Activated CD4-positive, alpha-beta T cell treated with anti-CD3 and anti-CD28 coated beads, Interleukin-2, amount 10 ng/mL, durations not matched to agents 7 days and 5 days (primary cell): ENCODE measurements at regions not wholly inside any gene's neighbourhood (a gene's known extent, or its start where the extent isn't known, plus 50 kb on each side); places are given as distances from the start of the nearest gene placed in this dataset.
"Not testable (repeated sequence)": the region's sequence is repeated elsewhere in the genome, so short reads cannot be mapped to it uniquely, and the experiment has no call there.

Experiments
- CTCF ChIA-PET: fragments of 350-600 bp; sonication (Branson Sonifier 250); formaldehyde crosslinking; loops from one replicate; lab custom pipeline; 2021; ENCODE audit warnings: antibody characterized with exemption; lab: Charles Lee
- POLR2A ChIA-PET: fragments of 350-600 bp; sonication (Branson Sonifier 250); formaldehyde crosslinking; loops from one replicate; lab custom pipeline; 2021; ENCODE audit warnings: antibody characterized with exemption; lab: Charles Lee
- DNase-seq: peaks from one replicate; pipeline ENCODE4 v3.0.0-alpha.2; 2020
- H3K27ac Mint-ChIP-seq: one replicate; pipeline ENCODE4 v1.8.0; 2021; ENCODE audit warnings: mild to moderate bottlenecking, moderate library complexity, mixed read lengths
- H3K27me3 Mint-ChIP-seq: one replicate; pipeline ENCODE4 v1.8.0; 2021; ENCODE audit warnings: mixed read lengths
- H3K36me3 Mint-ChIP-seq: one replicate; pipeline ENCODE4 v1.8.0; 2021; ENCODE audit warnings: low read depth, mixed read lengths
- H3K4me1 Mint-ChIP-seq: one replicate; pipeline ENCODE4 v1.8.0; 2021; ENCODE audit warnings: mixed read lengths
- H3K4me3 Mint-ChIP-seq: one replicate; pipeline ENCODE4 v1.8.0; 2021; ENCODE audit warnings: mild to moderate bottlenecking, moderate library complexity, mixed read lengths
- H3K9me3 Mint-ChIP-seq: one replicate; pipeline ENCODE4 v1.8.0; 2021; ENCODE audit warnings: mixed read lengths

DNA sequence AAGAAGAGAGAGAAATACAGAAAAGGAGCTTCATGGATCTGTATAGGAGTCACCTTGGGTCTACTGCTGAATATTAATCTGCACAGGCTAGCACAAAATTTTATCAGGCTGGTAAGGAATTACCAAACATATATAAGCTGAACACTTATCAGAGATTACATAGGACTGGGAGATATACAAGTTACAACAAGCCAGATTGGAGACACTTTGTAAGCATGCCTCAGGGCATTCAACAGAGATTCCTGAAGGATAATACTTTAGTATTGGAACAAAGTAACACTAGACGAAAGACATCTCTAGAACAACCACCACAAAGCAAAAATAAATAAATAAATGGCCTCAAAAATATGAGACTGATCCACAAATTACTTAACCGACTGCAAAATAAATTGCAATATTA is 197.8 kb downstream of the ANXA1 start:
- H3K4me1 Mint-ChIP-seq: no peaks in the 10 kb centered on the region
- ChIA-PET CTCF (no interaction called here), POLR2A (no interaction called here)

DNA sequence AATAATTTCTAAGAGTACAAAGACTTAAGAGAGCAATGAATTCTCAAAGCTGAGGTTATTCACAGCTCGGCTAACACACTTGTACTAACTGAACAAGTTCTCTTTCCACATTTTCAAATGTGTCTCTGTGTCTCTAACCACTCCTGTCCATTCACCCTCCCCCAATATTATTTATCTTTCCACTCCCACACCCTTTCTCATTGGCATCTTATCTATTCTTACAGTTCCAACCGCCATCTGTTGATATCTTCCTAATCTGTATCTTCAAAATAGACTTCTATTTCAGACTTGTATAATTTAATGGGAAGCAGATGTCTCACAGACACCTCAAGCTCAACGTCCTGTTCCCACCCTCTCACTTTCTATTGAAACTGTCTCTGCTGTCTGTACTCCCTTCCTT is 205.9 kb downstream of the ANXA1 start:
- ChIA-PET POLR2A (no interaction called here), CTCF (no interaction called here)
- Mint-ChIP-seq H3K27ac (no peak overlapping the region), H3K4me3 (no peak overlapping the region), H3K27me3 (no peaks in the 10 kb centered on the region), H3K36me3 (no peaks in the 10 kb centered on the region), H3K4me1 (no peaks in the 10 kb centered on the region), H3K9me3 (no peaks in the 10 kb centered on the region)
- no peak for DNase-seq

More for the DNA sequence above, 197.8 kb downstream of the ANXA1 start:
- Mint-ChIP-seq H3K4me3 (no peak overlapping the region), H3K27me3 (no peaks in the 10 kb centered on the region), H3K27ac (no peak overlapping the region), H3K36me3 (no peaks in the 10 kb centered on the region), H3K9me3 (no peaks in the 10 kb centered on the region)
- DNase-seq: no peak

DNA sequence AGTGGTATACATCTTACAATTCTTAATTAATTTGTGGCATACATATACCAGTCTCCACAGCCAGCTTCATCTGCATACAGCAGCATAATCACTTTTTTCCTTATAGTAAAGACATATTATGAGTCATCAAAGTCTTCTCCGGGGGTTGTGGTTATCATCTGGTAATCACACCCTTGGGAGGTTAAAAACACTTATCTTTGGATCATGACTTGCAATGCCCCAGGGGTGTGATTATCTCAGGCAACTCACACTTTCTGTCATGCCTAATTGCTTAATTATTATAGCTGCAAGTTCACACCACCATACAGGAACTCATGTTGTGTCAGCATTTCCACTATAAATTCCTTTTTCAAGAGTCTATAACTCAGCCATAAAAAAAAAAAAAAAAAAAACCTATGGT is 218.4 kb downstream of the ANXA1 start:
- CTCF ChIA-PET: no interaction called here

DNA sequence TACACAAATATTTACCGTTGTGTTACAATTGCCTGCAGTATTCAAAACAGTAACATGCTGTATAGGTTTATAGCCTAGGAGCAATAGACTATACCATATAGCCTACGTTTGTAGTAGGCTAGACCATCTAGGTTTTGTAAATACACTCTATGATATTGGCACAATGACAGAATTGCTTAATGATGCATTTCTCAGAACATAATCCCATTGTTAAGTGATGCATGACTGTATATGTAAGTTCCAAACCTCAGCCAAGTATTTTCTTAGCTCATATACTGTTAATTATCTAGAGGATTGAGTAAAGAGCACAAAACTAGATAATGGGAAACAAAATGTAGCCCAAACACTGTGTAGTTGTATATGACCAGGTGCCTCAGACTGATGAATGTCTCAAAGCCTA is 220.1 kb downstream of the ANXA1 start:
- no peaks in the 10 kb centered on the region for H3K9me3 Mint-ChIP-seq
- no peak for DNase-seq
- H3K27me3 Mint-ChIP-seq: no peaks in the 10 kb centered on the region
- CTCF ChIA-PET: no interaction called here
- no peak overlapping the region for H3K27ac Mint-ChIP-seq
- POLR2A ChIA-PET: no interaction called here
- no peaks in the 10 kb centered on the region for H3K36me3 Mint-ChIP-seq
- no peak overlapping the region for H3K4me3 Mint-ChIP-seq
- H3K4me1 Mint-ChIP-seq: no peaks in the 10 kb centered on the region

More for the DNA sequence above, 218.4 kb downstream of the ANXA1 start:
- Mint-ChIP-seq H3K9me3 (no peaks in the 10 kb centered on the region), H3K36me3 (no peaks in the 10 kb centered on the region), H3K4me1 (no peaks in the 10 kb centered on the region), H3K27me3 (no peaks in the 10 kb centered on the region), H3K4me3 (no peak overlapping the region), H3K27ac (no peak overlapping the region)
- POLR2A ChIA-PET: no interaction called here
- DNase-seq: no peak

DNA sequence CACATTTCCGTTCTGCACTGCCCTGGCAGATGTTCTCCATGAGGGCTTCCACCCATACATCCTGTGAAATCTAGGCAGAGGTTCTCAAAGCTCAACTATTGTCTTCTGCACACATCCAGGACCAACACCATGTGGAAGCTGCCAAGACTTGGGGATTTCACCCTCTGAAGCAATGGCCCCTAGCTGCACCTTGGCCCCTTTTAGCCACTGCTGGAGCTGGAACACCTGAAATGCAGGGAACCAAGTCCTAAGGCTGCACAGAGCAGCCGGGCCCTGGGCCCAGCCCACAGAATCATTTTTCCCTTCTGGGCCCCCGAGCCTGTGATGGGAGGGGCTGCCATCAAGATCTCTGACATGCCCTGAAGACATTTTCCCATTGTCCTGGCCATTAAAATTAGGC is 228.7 kb downstream of the ANXA1 start:
- DNase-seq: no peak
- no peaks in the 10 kb centered on the region for H3K36me3 Mint-ChIP-seq
- no peaks in the 10 kb centered on the region for H3K27me3 Mint-ChIP-seq
- CTCF ChIA-PET: no interaction called here
- no peak overlapping the region for H3K27ac Mint-ChIP-seq
- no peaks in the 10 kb centered on the region for H3K9me3 Mint-ChIP-seq
- POLR2A ChIA-PET: no interaction called here
- H3K4me1 Mint-ChIP-seq: no peaks in the 10 kb centered on the region
- H3K4me3 Mint-ChIP-seq: no peak overlapping the region

DNA sequence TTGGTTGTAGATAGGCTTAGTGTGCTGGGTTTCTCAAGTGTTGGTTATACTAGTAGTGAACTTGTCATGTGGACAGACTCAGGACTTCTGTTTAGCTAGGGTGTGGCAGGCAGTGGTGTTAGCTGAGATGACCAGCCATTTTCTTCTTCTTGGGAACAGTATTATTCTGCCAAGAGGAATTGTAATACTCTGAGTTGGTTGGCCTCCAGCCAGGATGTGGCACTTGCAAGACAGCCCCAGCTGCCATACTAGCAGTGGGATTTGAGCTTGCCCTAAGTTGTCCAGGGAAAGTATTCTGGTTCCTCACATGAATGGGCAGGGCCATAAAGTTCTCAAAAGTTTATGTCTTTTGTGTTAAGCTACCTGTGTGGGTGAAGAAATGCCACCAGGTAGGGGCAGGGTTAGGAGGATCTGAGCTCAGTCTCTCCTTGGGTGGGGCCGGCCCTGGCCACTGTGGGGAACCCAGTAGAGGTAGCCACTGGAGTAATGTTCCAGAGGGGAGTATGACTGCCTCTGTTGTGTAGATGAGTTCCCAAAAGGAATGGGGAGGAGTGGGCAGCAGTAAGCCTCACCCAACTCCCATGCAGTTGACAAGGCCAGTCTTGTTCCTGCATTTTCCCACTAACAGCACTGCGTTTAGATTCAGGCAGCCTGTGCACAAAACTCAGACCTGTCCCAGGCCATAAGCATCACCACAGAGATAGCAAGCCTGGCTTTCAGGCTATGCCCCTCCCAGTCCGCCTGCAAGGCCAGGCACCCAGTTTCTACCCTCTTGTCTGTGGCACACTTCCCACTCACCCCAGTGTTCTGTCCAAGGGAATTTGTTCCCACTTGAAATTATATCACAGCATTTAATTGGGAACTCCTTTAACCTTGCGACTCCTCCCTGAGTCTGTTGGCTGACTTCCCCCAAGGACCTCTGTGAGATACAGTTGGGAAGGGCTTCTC is 250.7 kb downstream of the ANXA1 start:
- Mint-ChIP-seq H3K27me3 (no peaks in the 10 kb centered on the region), H3K4me1 (no peaks in the 10 kb centered on the region), H3K9me3 (no peaks in the 10 kb centered on the region), H3K4me3 (no peak overlapping the region), H3K36me3 (no peaks in the 10 kb centered on the region), H3K27ac (no peak overlapping the region)
- DNase-seq: no peak
- ChIA-PET CTCF (interaction anchor here (1.1 kb wide), 1 partner anchor 12 kb away, joined by 3 read pairs; no protein-coding TSS in a partner anchor), POLR2A (no interaction called here)

DNA sequence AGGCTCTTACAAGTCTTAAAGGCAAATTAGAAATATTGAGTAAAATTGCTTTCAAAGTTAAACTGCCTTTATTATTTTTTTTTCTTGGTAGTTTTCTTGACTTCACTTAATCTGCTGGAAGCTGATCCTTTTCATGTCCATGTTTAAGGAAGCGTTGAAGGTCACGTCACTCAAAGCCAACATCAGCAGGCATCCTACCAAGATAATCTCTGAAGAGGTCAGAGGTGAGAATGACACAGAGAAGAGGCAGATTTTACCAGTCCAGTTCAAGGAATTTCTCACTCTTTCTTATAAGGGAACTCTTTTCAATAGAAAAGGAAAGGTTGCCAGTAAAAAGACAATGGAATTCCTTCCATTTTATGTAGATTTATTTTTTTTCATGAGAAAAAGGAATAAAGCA is 259.8 kb downstream of the ANXA1 start:
- CTCF ChIA-PET: no interaction called here
- no peak overlapping the region for H3K27ac Mint-ChIP-seq

DNA sequence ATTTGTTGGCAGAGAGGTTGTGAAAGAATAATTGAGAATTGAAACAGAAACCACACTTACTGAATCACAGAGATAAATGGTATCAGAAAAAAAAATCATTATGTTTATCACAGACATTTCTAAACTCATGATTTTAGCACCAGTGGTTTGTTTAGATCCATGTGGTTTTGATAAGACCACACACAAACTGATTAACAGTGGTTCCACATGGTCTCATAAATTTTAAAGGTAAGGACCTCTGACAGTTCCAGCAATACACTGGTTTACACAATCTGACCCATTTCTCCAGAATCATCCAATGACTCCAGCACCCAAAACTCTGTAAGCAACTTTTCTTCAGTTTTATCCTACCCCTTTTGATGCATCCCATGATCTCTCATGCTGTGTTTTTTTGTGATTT is 261.2 kb downstream of the ANXA1 start:
- DNase-seq: no peak
- H3K4me1 Mint-ChIP-seq: no peaks in the 10 kb centered on the region
- ChIA-PET CTCF (no interaction called here), POLR2A (no interaction called here)
- H3K4me3 Mint-ChIP-seq: no peak overlapping the region
- no peak overlapping the region for H3K27ac Mint-ChIP-seq
- no peaks in the 10 kb centered on the region for H3K36me3 Mint-ChIP-seq
- H3K9me3 Mint-ChIP-seq: no peaks in the 10 kb centered on the region
- H3K27me3 Mint-ChIP-seq: no peaks in the 10 kb centered on the region

More for the DNA sequence above, 259.8 kb downstream of the ANXA1 start:
- Mint-ChIP-seq H3K9me3 (no peaks in the 10 kb centered on the region), H3K4me3 (no peak overlapping the region), H3K36me3 (no peaks in the 10 kb centered on the region), H3K27me3 (no peaks in the 10 kb centered on the region), H3K4me1 (no peaks in the 10 kb centered on the region)
- no peak for DNase-seq
- POLR2A ChIA-PET: no interaction called here

DNA sequence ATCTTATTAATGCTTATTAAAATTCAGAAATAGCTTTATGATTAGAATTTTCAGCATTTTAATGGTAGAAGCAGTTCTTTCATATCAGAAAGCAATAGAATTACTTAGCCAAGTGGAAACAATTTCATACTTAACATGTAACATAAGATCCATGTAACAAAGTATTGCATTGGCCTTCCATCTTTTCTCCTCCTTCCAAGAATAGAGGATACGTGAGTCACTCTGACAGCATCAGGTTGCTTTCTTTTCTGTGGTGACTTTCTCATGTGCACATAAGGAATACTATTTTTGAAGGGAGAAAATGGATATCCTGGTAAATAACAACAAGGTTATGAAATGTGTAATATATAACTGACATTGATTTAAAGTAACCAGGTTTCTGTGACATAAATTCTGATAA is 272.2 kb downstream of the ANXA1 start:
- Mint-ChIP-seq H3K27ac (no peak overlapping the region), H3K36me3 (no peaks in the 10 kb centered on the region), H3K4me1 (no peaks in the 10 kb centered on the region), H3K27me3 (no peaks in the 10 kb centered on the region), H3K9me3 (no peaks in the 10 kb centered on the region), H3K4me3 (no peak overlapping the region)
- no peak for DNase-seq
- POLR2A ChIA-PET: interaction anchor here (0.7 kb wide), 1 partner anchor 1236 kb away, joined by 5 read pairs; no protein-coding TSS in a partner anchor
- CTCF ChIA-PET: no interaction called here

DNA sequence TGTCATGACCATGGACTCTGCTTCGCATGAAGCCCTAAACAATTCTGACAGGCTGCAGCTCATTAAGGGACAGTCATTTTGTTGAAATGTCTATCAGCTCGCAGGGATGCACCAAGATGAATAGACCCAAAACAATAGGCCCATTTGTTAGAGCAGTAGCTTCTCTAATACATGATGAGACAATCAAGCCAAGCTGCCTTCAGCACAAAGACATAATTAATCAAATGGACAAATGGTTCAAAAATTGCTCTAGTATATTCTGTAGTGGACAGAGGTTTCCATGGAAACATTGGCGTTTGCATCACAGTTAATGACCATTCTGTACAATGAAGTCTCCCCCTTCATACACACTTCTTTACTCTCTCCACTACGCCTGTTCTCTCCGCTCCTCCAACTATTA is 274.6 kb downstream of the ANXA1 start:
- POLR2A ChIA-PET: no interaction called here
- no peak for DNase-seq

DNA sequence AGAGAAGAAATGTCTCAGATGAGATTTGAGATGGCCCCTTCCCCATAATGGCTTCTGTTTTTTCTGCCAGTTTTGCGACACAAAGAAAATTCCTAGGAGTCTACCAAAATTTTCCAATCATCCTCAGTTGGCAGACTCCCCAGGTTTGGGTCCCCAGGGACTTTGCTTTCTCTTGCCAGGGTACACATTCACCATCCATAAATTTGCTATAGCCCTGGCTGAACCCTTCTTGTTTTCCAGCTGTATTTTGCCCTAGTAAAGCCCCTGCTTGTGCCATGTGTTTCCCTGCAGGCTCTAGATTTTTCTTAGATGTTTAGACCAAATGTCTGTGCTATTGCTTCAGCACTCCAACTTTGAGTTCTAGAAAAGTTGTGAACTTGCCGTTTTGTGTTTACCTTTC is 283.2 kb downstream of the ANXA1 start:
- ChIA-PET CTCF (no interaction called here), POLR2A (no interaction called here)
- Mint-ChIP-seq H3K4me1 (no peaks in the 10 kb centered on the region), H3K4me3 (no peak overlapping the region), H3K9me3 (no peaks in the 10 kb centered on the region), H3K27me3 (no peaks in the 10 kb centered on the region), H3K36me3 (no peaks in the 10 kb centered on the region), H3K27ac (no peak overlapping the region)
- no peak for DNase-seq

More for the DNA sequence above, 274.6 kb downstream of the ANXA1 start:
- Mint-ChIP-seq H3K27ac (no peak overlapping the region), H3K27me3 (no peaks in the 10 kb centered on the region), H3K9me3 (no peaks in the 10 kb centered on the region), H3K4me3 (no peak overlapping the region), H3K4me1 (no peaks in the 10 kb centered on the region), H3K36me3 (no peaks in the 10 kb centered on the region)
- CTCF ChIA-PET: no interaction called here

DNA sequence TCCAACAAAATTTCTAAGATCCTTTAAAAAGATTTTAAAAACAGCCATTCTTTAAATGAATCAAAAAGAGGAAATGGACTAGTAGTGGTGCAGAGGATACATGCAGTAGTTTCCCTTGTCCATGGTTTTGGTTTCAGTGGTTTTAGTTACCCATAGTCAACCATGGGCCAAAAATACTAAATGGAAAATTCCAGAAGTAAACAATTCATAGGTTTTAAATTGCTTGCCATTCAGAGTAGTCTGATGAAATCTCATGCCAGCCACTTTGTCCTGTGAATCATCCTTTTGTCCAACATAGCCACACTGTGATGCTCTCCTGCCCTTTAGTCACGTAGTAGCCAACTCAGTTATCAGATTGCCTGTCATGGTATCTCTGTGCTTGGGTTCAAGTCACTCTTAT is 286.1 kb downstream of the ANXA1 start:
- Mint-ChIP-seq H3K4me1 (no peaks in the 10 kb centered on the region), H3K27ac (no peak overlapping the region), H3K9me3 (no peaks in the 10 kb centered on the region), H3K4me3 (no peak overlapping the region), H3K36me3 (no peaks in the 10 kb centered on the region), H3K27me3 (no peaks in the 10 kb centered on the region)
- ChIA-PET CTCF (no interaction called here), POLR2A (no interaction called here)
- DNase-seq: no peak

DNA sequence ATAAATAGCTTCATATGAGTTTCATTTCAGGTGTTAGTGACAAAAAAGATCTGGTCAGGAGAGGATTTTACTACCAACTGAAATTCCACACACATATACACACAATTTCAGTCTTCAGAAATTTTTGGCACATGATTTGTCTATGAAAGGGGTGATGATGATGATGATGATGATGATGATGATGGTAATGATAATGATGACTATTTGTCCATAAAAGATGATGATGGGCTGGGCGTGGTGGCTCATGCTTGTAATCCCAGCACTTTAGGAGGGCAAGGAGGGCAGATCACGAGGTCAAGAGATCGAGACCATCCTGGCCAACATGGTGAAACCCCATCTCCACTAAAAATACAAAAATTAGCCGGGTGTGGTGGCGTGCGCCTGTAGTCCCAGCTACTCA is 288.2 kb downstream of the ANXA1 start:
- CTCF ChIA-PET, H3K27me3 Mint-ChIP-seq, H3K27ac Mint-ChIP-seq, H3K4me1 Mint-ChIP-seq, H3K36me3 Mint-ChIP-seq, POLR2A ChIA-PET, DNase-seq, H3K9me3 Mint-ChIP-seq, H3K4me3 Mint-ChIP-seq: not testable (repeated sequence)

DNA sequence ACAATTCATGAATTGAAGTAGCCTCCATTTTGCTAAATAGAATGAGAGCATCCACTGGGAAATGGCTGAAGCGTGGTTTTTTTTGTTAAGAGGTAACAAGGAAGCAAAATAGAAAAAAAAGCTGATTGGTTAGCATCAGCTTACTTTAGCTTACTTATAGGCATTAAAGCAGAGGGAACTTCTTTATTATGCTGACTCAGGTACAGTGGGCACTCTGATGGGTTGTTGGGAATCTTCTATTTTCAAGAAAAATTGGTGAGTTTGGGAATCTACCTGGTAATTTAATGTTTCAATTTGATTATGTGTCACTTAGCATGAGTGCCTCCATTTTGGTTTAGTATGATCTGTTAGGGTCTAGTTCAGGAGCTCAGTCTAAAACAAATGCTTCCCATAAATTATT is 289.6 kb downstream of the ANXA1 start:
- Mint-ChIP-seq H3K4me3 (no peak overlapping the region), H3K27me3 (no peaks in the 10 kb centered on the region), H3K27ac (no peak overlapping the region), H3K9me3 (no peaks in the 10 kb centered on the region), H3K36me3 (no peaks in the 10 kb centered on the region), H3K4me1 (no peaks in the 10 kb centered on the region)
- ChIA-PET CTCF (no interaction called here), POLR2A (no interaction called here)
- no peak for DNase-seq
